B cell (primary cell): ENCODE measurements at regions not wholly inside any gene's neighbourhood (a gene's known extent, or its start where the extent isn't known, plus 50 kb on each side); places are given as distances from the start of the nearest gene placed in this dataset.

Experiments
- ATAC-seq: fragments of 200-7000 bp; cut with Tn5 transposase; one replicate; pipeline ENCODE4 v1.10.0; 2021; ENCODE audit warnings: low read depth, mild to moderate bottlenecking, moderate number of reproducible peaks, moderate library complexity
- CTCF ChIA-PET: fragments of 350-600 bp; sonication (Branson Sonifier 250); formaldehyde crosslinking; loops from one replicate; lab custom pipeline; 2021; ENCODE audit warnings: antibody characterized with exemption, inconsistent platforms; lab: Charles Lee
- POLR2A ChIA-PET: fragments of 350-600 bp; sonication (Branson Sonifier 250); formaldehyde crosslinking; loops from one replicate; lab custom pipeline; 2021; ENCODE audit warnings: antibody characterized with exemption; lab: Charles Lee
- DNase-seq: peaks from one replicate; pipeline ENCODE4 v3.0.0; 2013
- H2AFZ ChIP-seq: 2 replicates; pipeline ENCODE4 v1.6.1; 2012; ENCODE audit warnings: mild to moderate bottlenecking, low read depth, low read length; ENCODE audit not compliant: insufficient read depth, poor library complexity, severe bottlenecking
- H3K27ac ChIP-seq, 2 donors: 1 replicate in 1 of 2; 2 replicates in 1 of 2; pipeline ENCODE4 v1.5.1; 2012 to 2013; ENCODE audit warnings: low read length in 2 of 2, mild to moderate bottlenecking in 2 of 2, moderate library complexity in 1 of 2
- H3K27me3 ChIP-seq, 4 experiments: fragments of 200-600 bp in 1 of 4; sonication (generic) in 1 of 4; replicated peaks in 1 of 4; 1 replicate in 2 of 4; 2 replicates in 2 of 4; pipeline versions ENCODE4 v1.6.1 to v1.7.0; 2013 to 2016; ENCODE audit warnings: low read length in 3 of 4, mild to moderate bottlenecking in 2 of 4, mixed read lengths in 1 of 4, moderate library complexity in 1 of 4; ENCODE audit not compliant: insufficient read depth in 4 of 4, control insufficient read depth in 3 of 4; ENCODE audit errors: control extremely low read depth in 1 of 4
- H3K36me3 ChIP-seq, 2 experiments: replicated peaks in 1 of 2; 1 replicate in 1 of 2; 2 replicates in 1 of 2; pipeline versions ENCODE4 v1.6.1 to v1.7.1; 2013; ENCODE audit warnings: low read length in 1 of 2; ENCODE audit not compliant: insufficient read depth in 2 of 2, control insufficient read depth in 1 of 2; ENCODE audit errors: control extremely low read depth in 1 of 2, extremely low read depth in 1 of 2
- H3K4me1 ChIP-seq, 2 donors: fragments of 200-600 bp in 1 of 2; sonication (generic) in 1 of 2; 1 replicate in 1 of 2; 2 replicates in 1 of 2; pipeline versions ENCODE4 v1.5.1 to v1.6.1; 2013 to 2017; ENCODE audit warnings: low read length in 2 of 2; ENCODE audit not compliant: control insufficient read depth in 2 of 2, insufficient read depth in 2 of 2
- H3K4me2 ChIP-seq: replicated peaks from 2 replicates; pipeline ENCODE3; 2012; ENCODE audit warnings: mild to moderate bottlenecking, low read depth, low read length; ENCODE audit not compliant: poor library complexity, severe bottlenecking
- H3K4me3 ChIP-seq, 5 experiments: fragments of 200-600 bp in 1 of 5; sonication (generic) in 1 of 5; 1 replicate in 3 of 5; 2 replicates in 2 of 5; pipeline versions ENCODE4 v1.5.1 to v1.7.0; 2011 to 2016; ENCODE audit warnings: low read length in 4 of 5, mild to moderate bottlenecking in 4 of 5, low read depth in 2 of 5, control low read depth in 1 of 5, moderate library complexity in 1 of 5; ENCODE audit not compliant: insufficient read depth in 1 of 5; ENCODE audit errors: control extremely low read depth in 1 of 5, extremely low read depth in 1 of 5
- H3K79me2 ChIP-seq: fragments of 200-600 bp; sonication (generic); one replicate; pipeline ENCODE4 v1.6.0; 2016; ENCODE audit warnings: low read length; ENCODE audit not compliant: control insufficient read depth, insufficient read depth
- H3K9ac ChIP-seq: fragments of 200-600 bp; sonication (generic); 2 replicates; pipeline ENCODE4 v1.6.1; 2017; ENCODE audit warnings: mild to moderate bottlenecking, low read length, moderate library complexity
- H3K9me3 ChIP-seq, 3 donors: one replicate each; pipeline versions ENCODE4 v1.6.1 to v1.7.1; 2013; ENCODE audit warnings: low read length in 2 of 3; ENCODE audit not compliant: control insufficient read depth in 2 of 3, insufficient read depth in 1 of 3; ENCODE audit errors: control extremely low read depth in 1 of 3
- H4K20me1 ChIP-seq: 2 replicates; pipeline ENCODE4 v1.6.0; 2012; ENCODE audit warnings: mild to moderate bottlenecking, low read length; ENCODE audit not compliant: insufficient read depth, control insufficient read depth, poor library complexity, severe bottlenecking
- H3K27ac Mint-ChIP-seq: one replicate; pipeline ENCODE4 v1.8.0; 2021; ENCODE audit warnings: mixed read lengths
- H3K27me3 Mint-ChIP-seq: one replicate; pipeline ENCODE4 v1.8.0; 2021; ENCODE audit warnings: mixed read lengths
- H3K4me1 Mint-ChIP-seq: one replicate; pipeline ENCODE4 v1.8.0; 2021; ENCODE audit warnings: mixed read lengths
- H3K4me3 Mint-ChIP-seq: one replicate; pipeline ENCODE4 v1.8.0; 2021; ENCODE audit warnings: mixed read lengths
- H3K9me3 Mint-ChIP-seq: one replicate; pipeline ENCODE4 v1.8.0; 2022; ENCODE audit warnings: mixed read lengths; ENCODE audit not compliant: insufficient read depth
- CTCF ChIP-seq: fragments of 200-600 bp; IDR thresholded peaks from one replicate; pipeline ENCODE4 v1.8.0; 2022; ENCODE audit warnings: antibody characterized with exemption, mild to moderate bottlenecking
- EZH2 ChIP-seq: IDR thresholded peaks from 2 replicates; pipeline ENCODE4 v1.6.1; 2012; ENCODE audit warnings: borderline replicate concordance, low read depth, mild to moderate bottlenecking, moderate library complexity, low read length; ENCODE audit not compliant: insufficient read depth, poor library complexity, severe bottlenecking
- WGBS: methylation state at CpG from one replicate; pipeline ENCODE4 v1.1.5; 2013; ENCODE audit warnings: missing lambda C conversion rate; ENCODE audit not compliant: insufficient coverage; 5-methylcytosine and 5-hydroxymethylcytosine counted together
- intact Hi-C: fragments of 100-400 bp; cut with micrococcal nuclease; formaldehyde crosslinking; loops from one replicate; pipeline ENCODE4 v1.10.0; 2022

- no peak for ATAC-seq
- Histone ChIP-seq H3K4me1 (no peaks in the 10 kb centered on the region), H2AFZ (no peak overlapping the region), H3K79me2 (no peaks in the 10 kb centered on the region), H3K27ac (no peak overlapping the region), H3K27me3 (no peaks in the 10 kb centered on the region), H3K9ac (no peak overlapping the region), H4K20me1 (no peaks in the 10 kb centered on the region), H3K36me3 (no peaks in the 10 kb centered on the region), H3K9me3 (peaks cover 0 to 2% (median 0%) of the 10 kb centered on the region in 3 donors), H3K4me2 (no peak overlapping the region), H3K4me3 (no peak overlapping the region)
- DNase-seq = no peak
- ChIA-PET POLR2A (no interaction called here), CTCF (no interaction called here)
- Mint-ChIP-seq H3K4me1 (no peaks in the 10 kb centered on the region), H3K27me3 (no peaks in the 10 kb centered on the region), H3K4me3 (no peak overlapping the region), H3K27ac (no peak overlapping the region), H3K9me3 (peaks cover 2% of the 10 kb centered on the region)
- TF ChIP-seq CTCF = no peak
- no peak for TF ChIP-seq EZH2
- intact Hi-C loops = no loop called here
Measured at GRCh38 chr6:115219645-115220044, 841.0 kb downstream of the FRK start.

GRCh38 chr6:115216835-115217234, 843.9 kb downstream of the FRK start:
- WGBS = no CpG with 5 or more reads among the region's 5 CpGs
- ATAC-seq (no peak), DNase-seq (no peak)
- no peak for TF ChIP-seq EZH2
- no peak for TF ChIP-seq CTCF
- H3K9me3 ChIP-seq = no peaks in the 10 kb centered on the region
- Mint-ChIP-seq H3K27ac (no peak overlapping the region), H3K9me3 (peaks cover 5% of the 10 kb centered on the region), H3K4me3 (no peak overlapping the region), H3K4me1 (no peaks in the 10 kb centered on the region), H3K27me3 (no peaks in the 10 kb centered on the region)
- H3K36me3 ChIP-seq = no peaks in the 10 kb centered on the region
- H3K27me3 ChIP-seq = no peaks in the 10 kb centered on the region
- no peaks in the 10 kb centered on the region for H3K79me2 ChIP-seq
- no peak overlapping the region for H3K4me3 ChIP-seq
- no peak overlapping the region for H3K27ac ChIP-seq
- ChIA-PET POLR2A (no interaction called here), CTCF (no interaction called here)
- H4K20me1 ChIP-seq = no peaks in the 10 kb centered on the region
- H2AFZ ChIP-seq = no peak overlapping the region
- no peaks in the 10 kb centered on the region for H3K4me1 ChIP-seq
- H3K4me2 ChIP-seq = no peak overlapping the region
- intact Hi-C loops = no loop called here
- no peak overlapping the region for H3K9ac ChIP-seq
